ENCODE measurements at regions not wholly inside any gene's neighbourhood (a gene's known extent, or its start where the extent isn't known, plus 50 kb on each side); places are given as distances from the start of the nearest gene placed in this dataset.

DNA sequence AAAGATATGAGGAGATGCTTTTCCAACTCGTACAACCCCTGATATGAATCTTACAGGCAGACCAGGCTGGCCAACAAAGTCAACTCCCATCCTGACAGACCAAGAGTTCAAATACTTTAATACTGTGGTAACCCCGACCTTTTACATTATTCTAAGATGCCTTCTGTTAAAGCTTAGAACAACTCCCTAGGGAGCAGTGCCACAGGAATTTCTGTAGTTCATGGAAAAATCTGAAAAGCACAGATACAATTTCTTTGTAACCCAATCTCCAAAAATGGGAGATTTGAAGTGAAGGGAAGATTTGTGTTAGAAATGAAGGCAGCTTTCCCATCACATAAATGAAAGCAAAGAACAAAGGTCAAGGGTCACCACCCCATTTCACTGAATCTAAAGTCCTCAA lies 151.3 kb upstream of the BEND6 start:
- TF ChIP-seq SPI1 (IDR thresholded peaks at IDR 0.05; ENCODE audit: borderline replicate concordance, low read depth) (no peak), GABPA (IDR thresholded peaks at IDR 0.05; ENCODE audit: low read depth) (no peak), POLR2AphosphoS5 (IDR thresholded peaks at IDR 0.05; ENCODE audit: low read depth) (no peak)
- TF ChIP-seq, protein P1, sequence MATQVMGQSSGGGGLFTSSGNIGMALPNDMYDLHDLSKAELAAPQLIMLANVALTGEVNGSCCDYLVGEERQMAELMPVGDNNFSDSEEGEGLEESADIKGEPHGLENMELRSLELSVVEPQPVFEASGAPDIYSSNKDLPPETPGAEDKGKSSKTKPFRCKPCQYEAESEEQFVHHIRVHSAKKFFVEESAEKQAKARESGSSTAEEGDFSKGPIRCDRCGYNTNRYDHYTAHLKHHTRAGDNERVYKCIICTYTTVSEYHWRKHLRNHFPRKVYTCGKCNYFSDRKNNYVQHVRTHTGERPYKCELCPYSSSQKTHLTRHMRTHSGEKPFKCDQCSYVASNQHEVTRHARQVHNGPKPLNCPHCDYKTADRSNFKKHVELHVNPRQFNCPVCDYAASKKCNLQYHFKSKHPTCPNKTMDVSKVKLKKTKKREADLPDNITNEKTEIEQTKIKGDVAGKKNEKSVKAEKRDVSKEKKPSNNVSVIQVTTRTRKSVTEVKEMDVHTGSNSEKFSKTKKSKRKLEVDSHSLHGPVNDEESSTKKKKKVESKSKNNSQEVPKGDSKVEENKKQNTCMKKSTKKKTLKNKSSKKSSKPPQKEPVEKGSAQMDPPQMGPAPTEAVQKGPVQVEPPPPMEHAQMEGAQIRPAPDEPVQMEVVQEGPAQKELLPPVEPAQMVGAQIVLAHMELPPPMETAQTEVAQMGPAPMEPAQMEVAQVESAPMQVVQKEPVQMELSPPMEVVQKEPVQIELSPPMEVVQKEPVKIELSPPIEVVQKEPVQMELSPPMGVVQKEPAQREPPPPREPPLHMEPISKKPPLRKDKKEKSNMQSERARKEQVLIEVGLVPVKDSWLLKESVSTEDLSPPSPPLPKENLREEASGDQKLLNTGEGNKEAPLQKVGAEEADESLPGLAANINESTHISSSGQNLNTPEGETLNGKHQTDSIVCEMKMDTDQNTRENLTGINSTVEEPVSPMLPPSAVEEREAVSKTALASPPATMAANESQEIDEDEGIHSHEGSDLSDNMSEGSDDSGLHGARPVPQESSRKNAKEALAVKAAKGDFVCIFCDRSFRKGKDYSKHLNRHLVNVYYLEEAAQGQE (IDR thresholded peaks at IDR 0.05; ENCODE audit: insufficient replicate concordance, low read depth), result no peak
- TF ChIP-seq, protein P2, sequence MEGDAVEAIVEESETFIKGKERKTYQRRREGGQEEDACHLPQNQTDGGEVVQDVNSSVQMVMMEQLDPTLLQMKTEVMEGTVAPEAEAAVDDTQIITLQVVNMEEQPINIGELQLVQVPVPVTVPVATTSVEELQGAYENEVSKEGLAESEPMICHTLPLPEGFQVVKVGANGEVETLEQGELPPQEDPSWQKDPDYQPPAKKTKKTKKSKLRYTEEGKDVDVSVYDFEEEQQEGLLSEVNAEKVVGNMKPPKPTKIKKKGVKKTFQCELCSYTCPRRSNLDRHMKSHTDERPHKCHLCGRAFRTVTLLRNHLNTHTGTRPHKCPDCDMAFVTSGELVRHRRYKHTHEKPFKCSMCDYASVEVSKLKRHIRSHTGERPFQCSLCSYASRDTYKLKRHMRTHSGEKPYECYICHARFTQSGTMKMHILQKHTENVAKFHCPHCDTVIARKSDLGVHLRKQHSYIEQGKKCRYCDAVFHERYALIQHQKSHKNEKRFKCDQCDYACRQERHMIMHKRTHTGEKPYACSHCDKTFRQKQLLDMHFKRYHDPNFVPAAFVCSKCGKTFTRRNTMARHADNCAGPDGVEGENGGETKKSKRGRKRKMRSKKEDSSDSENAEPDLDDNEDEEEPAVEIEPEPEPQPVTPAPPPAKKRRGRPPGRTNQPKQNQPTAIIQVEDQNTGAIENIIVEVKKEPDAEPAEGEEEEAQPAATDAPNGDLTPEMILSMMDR (IDR thresholded peaks at IDR 0.05; ENCODE audit: insufficient read depth, low read length), result no peak
- Histone ChIP-seq H3K27me3 (ENCODE audit: insufficient read depth, poor library complexity, severe bottlenecking) (no peaks in the 10 kb centered on the region), H3K27ac (replicated peaks) (no peak overlapping the region), H3K4me3 (replicated peaks; ENCODE audit: insufficient read depth, low read length) (no peak overlapping the region)
- no peak for DNase-seq (ENCODE audit: low read depth in 1 of 2, low spot score in 1 of 2)

DNA sequence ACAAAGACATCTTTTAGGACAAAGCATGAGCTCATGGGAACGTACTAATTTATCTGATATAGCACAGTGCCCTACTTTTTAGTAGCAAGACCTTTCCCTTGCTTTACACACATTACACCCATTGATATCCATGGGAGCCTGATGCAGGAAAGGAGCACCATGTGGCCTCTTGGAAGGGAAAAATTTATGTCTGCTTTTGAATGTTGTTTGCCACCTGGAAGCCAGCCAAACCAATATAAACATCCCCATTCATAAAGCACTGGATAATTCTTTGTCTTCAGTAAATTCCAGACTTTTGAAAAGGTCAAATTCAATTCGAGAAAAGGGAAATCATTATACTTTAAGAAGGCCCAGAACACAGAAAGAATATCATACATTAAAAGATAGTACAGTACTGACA lies 152.3 kb upstream of the BEND6 start:
- TF ChIP-seq, protein P2 (IDR thresholded peaks at IDR 0.05; ENCODE audit: insufficient read depth, low read length), result no peak
- TF ChIP-seq GABPA (IDR thresholded peaks at IDR 0.05; ENCODE audit: low read depth) (no peak), POLR2AphosphoS5 (IDR thresholded peaks at IDR 0.05; ENCODE audit: low read depth) (no peak), SPI1 (IDR thresholded peaks at IDR 0.05; ENCODE audit: borderline replicate concordance, low read depth) (no peak)
- TF ChIP-seq, protein P1 (IDR thresholded peaks at IDR 0.05; ENCODE audit: insufficient replicate concordance, low read depth), result no peak
- no peak for DNase-seq (ENCODE audit: low read depth in 1 of 2, low spot score in 1 of 2)
- no peak overlapping the region for H3K4me3 ChIP-seq (replicated peaks; ENCODE audit: insufficient read depth, low read length)
- no peak overlapping the region for H3K27ac ChIP-seq (replicated peaks)
- H3K27me3 ChIP-seq (ENCODE audit: insufficient read depth, poor library complexity, severe bottlenecking), result no peaks in the 10 kb centered on the region

DNA sequence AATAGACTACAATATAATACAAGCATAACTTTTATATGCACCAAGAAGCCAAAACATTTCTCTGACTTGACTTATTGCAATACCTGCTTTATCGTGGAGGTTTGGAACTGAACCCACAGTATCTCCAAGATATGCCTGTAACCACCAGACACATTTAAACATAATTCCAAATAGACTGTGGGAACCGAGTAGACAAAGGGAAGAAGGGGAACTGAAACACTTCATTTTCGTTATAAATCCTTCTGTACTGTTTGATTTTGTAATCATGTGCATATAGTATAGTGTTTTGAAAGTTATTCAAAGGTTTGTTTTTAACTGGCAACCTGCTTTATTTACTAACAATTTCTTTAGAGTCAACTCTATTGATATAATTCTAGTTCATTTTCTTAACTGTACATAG lies 154.9 kb upstream of the BEND6 start:
- TF ChIP-seq SPI1 (IDR thresholded peaks at IDR 0.05; ENCODE audit: borderline replicate concordance, low read depth), result no peak
- TF ChIP-seq, protein P1 (IDR thresholded peaks at IDR 0.05; ENCODE audit: insufficient replicate concordance, low read depth), result no peak
- TF ChIP-seq, protein P2 (IDR thresholded peaks at IDR 0.05; ENCODE audit: insufficient read depth, low read length), result no peak
- TF ChIP-seq GABPA (IDR thresholded peaks at IDR 0.05; ENCODE audit: low read depth), result no peak
- no peak for TF ChIP-seq POLR2AphosphoS5 (IDR thresholded peaks at IDR 0.05; ENCODE audit: low read depth)

More for the DNA sequence above, 154.9 kb upstream of the BEND6 start:
- H3K27ac ChIP-seq (replicated peaks), result no peak overlapping the region
- no peak overlapping the region for H3K4me3 ChIP-seq (replicated peaks; ENCODE audit: insufficient read depth, low read length)
- no peak for DNase-seq (ENCODE audit: low read depth in 1 of 2, low spot score in 1 of 2)
- no peaks in the 10 kb centered on the region for H3K27me3 ChIP-seq (ENCODE audit: insufficient read depth, poor library complexity, severe bottlenecking)
